Right lobe of liver (tissue), 4 donors: ENCODE measurements at regions not wholly inside any gene's neighbourhood (a gene's known extent, or its start where the extent isn't known, plus 50 kb on each side); places are given as distances from the start of the nearest gene placed in this dataset.

Source experiments
- CTCF ChIP-seq, 4 donors: fragments of 200-600 bp in 3 of 4; fragments of 450-650 bp in 1 of 4; IDR thresholded peaks; one replicate each; pipeline versions ENCODE4 v1.5.1 to v1.8.0; 2016 to 2022; ENCODE audit warnings: antibody characterized with exemption in 4 of 4, mild to moderate bottlenecking in 2 of 4
- POLR2A ChIP-seq: fragments of 450-650 bp; IDR thresholded peaks from one replicate; pipeline ENCODE4 v1.6.1; 2017; ENCODE audit warnings: antibody characterized with exemption, mild to moderate bottlenecking
- donor health status: DM: no; HTN: no; CAD: no.
- donor health status: DM: no; HTN: no; CAD: no.
- donor health status: DM: no; HTN: yes; CAD: no.

- TF ChIP-seq CTCF (IDR thresholded peaks at IDR 0.05): no peak
- TF ChIP-seq POLR2A: no peak
These were observed 1112.7 kb upstream of the TENM4 start for GRCh38 chr11:80553565-80553964.
